Activated CD4-positive, alpha-beta T cell treated with anti-CD3 and anti-CD28 coated beads, Interleukin-10, Interleukin-2, amounts not matched to agents 100 ng/mL and 50 ng/mL, durations not matched to agents 16 hours and 8 hours (primary cell): ENCODE measurements at regions not wholly inside any gene's neighbourhood (a gene's known extent, or its start where the extent isn't known, plus 50 kb on each side); places are given as distances from the start of the nearest gene placed in this dataset.

Source experiments
- DNase-seq: peaks from one replicate; pipeline ENCODE4 v3.0.0-alpha.2; 2020

GRCh38 chr2:41924709-41925408 is 123.0 kb upstream of the PKDCC start:
- no peak for DNase-seq

- no peak for DNase-seq
These were observed 122.1 kb upstream of the PKDCC start for GRCh38 chr2:41925712-41926111.

- no peak for DNase-seq
These were observed 120.9 kb upstream of the PKDCC start for GRCh38 chr2:41926614-41927580.

- DNase-seq, result no peak
These were observed 120.1 kb upstream of the PKDCC start for GRCh38 chr2:41927581-41928264.

GRCh38 chr2:41928526-41928925 is 119.3 kb upstream of the PKDCC start:
- DNase-seq, result no peak

- DNase-seq, result no peak
These were observed 116.8 kb upstream of the PKDCC start for GRCh38 chr2:41930807-41931566.

- no peak for DNase-seq
These were observed 115.4 kb upstream of the PKDCC start for GRCh38 chr2:41932241-41933045.

GRCh38 chr2:41933046-41933420 is 114.8 kb upstream of the PKDCC start:
- no peak for DNase-seq

GRCh38 chr2:41933585-41934320 is 114.1 kb upstream of the PKDCC start:
- DNase-seq, result no peak

GRCh38 chr2:41934329-41934958 is 113.4 kb upstream of the PKDCC start:
- DNase-seq, result no peak

- DNase-seq, result no peak
These were observed 112.8 kb upstream of the PKDCC start for GRCh38 chr2:41935002-41935401.

GRCh38 chr2:41935825-41936224 is 112.0 kb upstream of the PKDCC start:
- no peak for DNase-seq

- DNase-seq, result no peak
These were observed 110.9 kb upstream of the PKDCC start for GRCh38 chr2:41936771-41937463.

GRCh38 chr2:41937464-41937906 is 110.3 kb upstream of the PKDCC start:
- no peak for DNase-seq

GRCh38 chr2:41937921-41938708 is 109.7 kb upstream of the PKDCC start:
- DNase-seq, result no peak

- no peak for DNase-seq
These were observed 107.6 kb upstream of the PKDCC start for GRCh38 chr2:41940060-41940744.

GRCh38 chr2:41940745-41941063 is 107.1 kb upstream of the PKDCC start:
- DNase-seq, result no peak

GRCh38 chr2:41941831-41942230 is 106.0 kb upstream of the PKDCC start:
- no peak for DNase-seq

- DNase-seq, result no peak
These were observed 105.5 kb upstream of the PKDCC start for GRCh38 chr2:41942278-41942677.
